HG03108 (cell line): ENCODE measurements at regions not wholly inside any gene's neighbourhood (a gene's known extent, or its start where the extent isn't known, plus 50 kb on each side); places are given as distances from the start of the nearest gene placed in this dataset.
"Not testable (repeated sequence)": the region's sequence is repeated elsewhere in the genome, so short reads cannot be mapped to it uniquely, and the experiment has no call there.

ENCODE experiments used
- ATAC-seq: cut with Tn5 transposase; IDR thresholded peaks from one replicate; pipeline ENCODE4 v1.9.1; 2021; ENCODE audit warnings: moderate library complexity; ENCODE audit not compliant: unreplicated experiment

DNA sequence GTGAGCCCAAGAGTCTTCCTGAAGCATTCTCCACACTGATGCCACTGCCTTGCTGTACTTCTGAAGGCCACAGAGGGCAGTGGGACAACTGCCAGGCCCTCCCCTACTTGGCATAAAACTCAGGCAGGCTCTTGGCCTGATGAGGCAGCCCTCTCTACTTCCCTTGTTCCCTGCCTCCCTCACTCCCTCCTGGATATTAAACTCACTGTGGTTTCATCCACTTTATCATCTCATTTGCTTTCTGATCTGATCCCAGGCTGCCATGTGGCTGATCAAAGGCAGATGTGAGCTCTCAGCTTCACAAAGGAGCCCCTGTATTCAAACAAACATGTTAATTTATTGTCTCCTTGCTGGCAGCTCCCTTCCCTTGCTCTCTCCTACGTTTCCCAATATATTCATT, 533.5 kb downstream of the IGSF11 start:
- ATAC-seq, result no peak

GRCh38 chr3:118504906-118505305, 529.7 kb downstream of the IGSF11 start:
- ATAC-seq, result no peak

- no peak for ATAC-seq
These were observed 528.9 kb downstream of the IGSF11 start for GRCh38 chr3:118505784-118506183.

DNA sequence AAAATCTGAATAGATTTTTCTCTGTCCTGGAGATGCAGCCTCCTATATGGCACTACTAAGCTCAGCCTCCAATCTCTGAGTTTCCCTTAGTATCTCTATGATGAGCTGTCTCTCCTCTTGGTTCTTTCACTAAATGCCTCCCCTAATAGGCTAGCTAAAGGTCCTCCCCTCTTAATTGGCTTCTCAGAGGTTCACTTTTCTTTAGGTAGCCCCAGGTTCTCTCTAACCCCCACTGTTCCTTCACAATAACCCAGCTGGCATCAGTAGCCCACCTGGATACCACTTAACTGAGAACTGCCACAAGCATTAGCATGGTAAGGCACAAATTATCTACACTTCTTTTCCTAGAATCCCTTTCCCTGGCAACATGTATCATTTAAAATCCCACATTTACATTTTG, 523.2 kb downstream of the IGSF11 start:
- no peak for ATAC-seq

DNA sequence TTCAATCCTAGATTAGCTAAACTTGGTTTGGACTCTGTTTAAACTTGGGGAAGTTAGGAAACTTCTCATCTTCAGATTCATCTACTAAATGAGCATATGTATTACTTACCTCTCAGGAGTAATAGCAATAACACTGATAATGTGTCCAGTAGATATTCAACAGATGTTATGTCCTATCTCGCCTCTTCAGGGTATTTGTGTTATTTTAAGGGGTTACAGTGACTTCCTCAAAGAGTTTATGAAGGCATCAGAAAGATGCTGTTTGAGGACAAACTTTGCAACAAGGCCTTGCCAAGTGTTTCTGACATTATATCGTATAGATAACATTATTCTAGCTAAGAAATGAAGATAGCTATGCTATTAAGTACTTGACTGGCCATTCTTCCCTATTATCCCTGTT, 522.3 kb downstream of the IGSF11 start:
- no peak for ATAC-seq

DNA sequence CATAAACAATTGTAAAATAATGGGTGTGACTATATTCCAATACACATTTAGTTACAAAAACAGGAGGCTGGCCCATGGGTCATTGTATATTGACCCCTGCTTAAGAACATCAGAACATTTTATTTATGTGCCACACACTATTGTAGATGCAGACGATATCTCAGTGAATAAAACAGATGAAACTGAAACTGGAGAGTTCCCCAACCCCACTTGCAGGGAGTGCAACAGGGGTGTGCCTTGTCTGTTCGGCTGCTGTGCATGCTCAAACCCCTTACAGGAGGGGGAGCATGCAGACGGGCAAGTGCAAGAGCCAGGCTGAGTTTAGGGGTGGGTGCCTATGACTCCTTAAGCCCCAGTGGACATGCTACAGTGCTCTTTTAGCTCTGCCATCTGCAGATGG, 509.6 kb downstream of the IGSF11 start:
- ATAC-seq, result no peak

- peak; percentile 70 for ATAC-seq
These were observed 507.7 kb downstream of the IGSF11 start for GRCh38 chr3:118526758-118527513.

GRCh38 chr3:118527514-118528044, 507.1 kb downstream of the IGSF11 start:
- ATAC-seq, result no peak

DNA sequence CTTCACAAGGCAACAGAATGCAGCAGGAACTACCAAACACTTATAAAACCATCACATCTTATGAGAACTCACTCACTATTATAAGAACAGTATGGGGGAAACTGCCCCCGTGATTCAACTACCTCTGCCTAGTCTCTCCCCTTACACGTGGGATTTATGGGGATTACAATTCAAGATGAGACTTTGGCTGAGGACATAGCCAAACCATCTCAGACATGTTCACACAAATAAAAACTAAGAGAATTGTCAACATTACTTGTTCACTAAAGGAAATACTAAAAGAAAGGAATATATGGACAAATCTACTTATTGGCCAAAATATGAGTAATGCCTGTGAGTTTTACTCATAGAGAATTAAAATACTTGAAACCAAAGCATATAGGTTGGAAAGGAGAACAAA, 505.1 kb downstream of the IGSF11 start:
- no peak for ATAC-seq

DNA sequence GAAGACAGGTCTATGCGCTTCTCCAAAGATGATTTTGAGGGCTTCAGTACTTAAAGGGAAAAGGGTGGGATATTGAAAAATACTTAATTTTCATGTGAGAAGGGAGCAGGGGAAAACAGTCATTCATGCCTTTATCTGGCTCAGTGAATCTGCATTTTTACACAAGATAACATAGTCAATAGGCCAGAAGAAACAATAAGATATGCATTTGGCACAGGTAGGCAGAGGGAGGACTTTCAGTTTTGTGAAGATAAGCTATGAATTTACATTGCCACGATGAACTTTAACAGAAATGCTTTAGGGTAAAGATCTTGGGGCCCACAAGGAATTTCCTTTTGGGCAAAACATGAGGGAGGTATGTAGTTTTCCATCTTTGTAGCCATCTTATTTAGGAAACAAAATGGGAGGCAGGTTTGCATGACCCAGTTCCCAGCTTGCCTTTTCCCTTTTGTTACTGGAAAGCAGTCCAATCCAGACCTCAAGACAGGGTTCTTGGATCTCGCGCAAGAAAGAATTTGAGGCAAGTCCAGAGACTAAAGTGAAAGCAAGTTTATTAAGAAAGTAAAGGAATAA, 504.2 kb downstream of the IGSF11 start:
- no peak for ATAC-seq

GRCh38 chr3:118530927-118531356, 503.7 kb downstream of the IGSF11 start:
- ATAC-seq, result not testable (repeated sequence)

GRCh38 chr3:118531816-118532215, 502.8 kb downstream of the IGSF11 start:
- ATAC-seq, result no peak

DNA sequence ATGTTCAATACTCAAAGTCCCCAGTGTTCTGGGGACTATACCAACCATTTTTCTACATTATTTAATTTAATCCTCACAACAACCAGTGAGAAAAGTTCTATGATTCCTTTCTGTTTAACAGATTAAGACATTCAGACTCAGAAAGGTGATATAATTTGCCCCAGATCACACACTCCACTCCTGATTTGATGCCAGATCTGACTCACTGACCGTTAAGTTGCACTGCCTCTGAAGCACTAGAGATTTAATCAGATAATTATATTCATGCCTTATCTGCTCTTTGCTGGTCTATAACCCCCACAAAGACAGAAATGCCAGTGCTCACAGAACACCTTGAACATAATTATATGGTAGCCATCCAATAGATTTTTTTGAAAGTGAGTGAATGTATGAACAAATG, 501.0 kb downstream of the IGSF11 start:
- no peak for ATAC-seq

GRCh38 chr3:118534519-118534918, 500.1 kb downstream of the IGSF11 start:
- ATAC-seq, result no peak

- ATAC-seq, result no peak
These were observed 497.9 kb downstream of the IGSF11 start for GRCh38 chr3:118536764-118537163.

GRCh38 chr3:118537454-118537853, 497.2 kb downstream of the IGSF11 start:
- ATAC-seq, result no peak

- ATAC-seq, result no peak
These were observed 496.5 kb downstream of the IGSF11 start for GRCh38 chr3:118538187-118538586.

GRCh38 chr3:118539820-118540447, 494.7 kb downstream of the IGSF11 start:
- not testable (repeated sequence) for ATAC-seq

- ATAC-seq, result not testable (repeated sequence)
These were observed 494.2 kb downstream of the IGSF11 start for GRCh38 chr3:118540448-118540821.

GRCh38 chr3:118540826-118541225, 493.8 kb downstream of the IGSF11 start:
- no peak for ATAC-seq

DNA sequence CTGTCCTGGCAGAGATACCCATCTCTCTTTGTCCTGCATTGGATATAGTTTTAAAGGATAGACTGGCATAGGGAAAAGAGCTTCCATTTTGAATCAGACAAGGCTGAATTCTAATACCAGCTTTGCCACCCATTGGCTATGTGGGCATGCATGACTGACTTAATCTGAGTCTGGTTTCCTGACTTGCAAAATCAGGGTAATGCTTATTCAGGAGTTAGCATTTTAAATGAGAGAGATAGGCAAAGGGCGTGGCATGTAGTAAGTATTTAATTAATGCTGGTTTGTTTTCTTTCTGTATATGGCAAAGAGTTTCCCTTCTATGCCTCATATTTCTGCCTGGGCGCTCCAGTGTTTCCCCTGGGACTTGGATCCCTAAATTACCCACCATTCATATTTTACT, 492.9 kb downstream of the IGSF11 start:
- no peak for ATAC-seq

DNA sequence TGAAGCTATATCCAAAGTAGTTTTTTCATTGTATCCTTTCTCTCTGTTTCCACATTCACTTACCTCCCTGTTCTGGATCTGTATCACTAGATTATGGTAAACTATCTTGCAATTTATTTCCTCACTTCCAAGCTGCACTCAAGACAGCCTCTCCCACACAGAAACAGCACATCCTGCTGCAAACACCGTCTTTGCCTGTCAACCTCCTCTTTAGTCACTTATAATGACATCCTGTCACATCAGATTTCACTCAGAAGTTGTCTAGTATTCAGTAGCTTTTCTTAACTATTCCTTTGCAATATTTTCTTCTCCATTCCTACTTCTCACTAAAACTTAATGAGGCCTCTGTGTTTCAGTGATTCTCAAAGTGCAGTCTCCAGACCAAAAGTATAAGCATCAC, 490.8 kb downstream of the IGSF11 start:
- ATAC-seq, result no peak
